Activated CD4-positive, alpha-beta T cell treated with anti-CD3 and anti-CD28 coated beads, Interleukin-2, amount 50 U/mL, for 1 hour (primary cell): ENCODE measurements at regions not wholly inside any gene's neighbourhood (a gene's known extent, or its start where the extent isn't known, plus 50 kb on each side); places are given as distances from the start of the nearest gene placed in this dataset.
"Not testable (repeated sequence)": the region's sequence is repeated elsewhere in the genome, so short reads cannot be mapped to it uniquely, and the experiment has no call there.

Experiments
- DNase-seq: peaks from one replicate; pipeline ENCODE4 v3.0.0-alpha.2; 2020

DNA sequence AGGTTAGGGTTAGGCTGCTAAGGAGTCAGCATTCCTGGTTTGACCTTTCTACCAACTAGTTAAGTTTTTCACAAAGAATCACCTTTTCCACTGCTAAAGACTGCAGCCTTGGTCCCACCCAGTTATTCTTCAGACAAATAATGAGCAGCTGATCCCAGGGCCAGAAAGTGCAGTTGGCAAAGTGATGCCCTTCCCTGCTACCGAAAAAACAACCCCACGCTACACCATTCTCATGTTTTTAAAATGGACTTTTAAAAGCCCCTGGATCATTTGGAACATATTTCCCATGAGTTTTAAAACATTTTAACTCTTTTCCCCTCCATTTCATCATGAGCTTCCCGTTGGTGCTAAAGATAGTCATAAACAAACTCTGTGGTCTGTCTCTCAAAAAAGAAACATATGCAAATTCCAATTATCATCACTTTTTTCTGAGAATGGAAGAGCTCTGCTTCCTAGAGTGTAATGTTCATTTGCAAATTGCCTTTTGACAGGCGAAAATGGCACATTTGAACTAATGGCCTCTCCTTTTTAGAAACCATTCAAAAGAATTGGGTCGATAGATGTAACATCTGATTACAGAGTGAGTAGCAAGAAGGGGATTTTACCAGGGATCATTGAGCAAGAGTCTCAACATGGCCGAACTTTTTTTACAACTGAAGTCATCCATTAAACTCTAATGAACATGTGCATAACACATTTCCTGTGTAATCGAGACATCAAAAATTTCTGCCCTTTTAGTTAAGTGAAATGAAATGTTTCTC is 129.3 kb upstream of the RAP1B start:
- no peak for DNase-seq

DNA sequence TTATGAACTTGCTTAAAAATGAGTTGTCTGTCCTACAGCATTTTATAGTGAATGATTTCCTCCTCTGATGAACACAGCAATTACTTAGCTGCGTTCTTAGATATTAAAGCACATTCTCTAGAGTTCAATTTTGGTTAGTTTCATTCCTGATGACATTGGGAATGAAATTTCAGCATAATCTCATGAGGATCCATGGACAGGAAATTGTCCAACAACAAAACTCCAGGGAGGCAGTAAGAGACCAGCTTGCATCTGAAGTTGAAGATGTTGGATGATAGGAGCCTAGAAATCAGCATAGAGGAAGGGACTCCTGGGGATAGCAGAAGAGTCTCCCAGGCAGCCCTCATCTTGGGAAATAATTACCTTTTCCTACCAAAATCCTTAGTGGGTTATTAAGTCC is 128.7 kb upstream of the RAP1B start:
- no peak for DNase-seq

GRCh38 chr12:68482660-68483059 is 128.0 kb upstream of the RAP1B start:
- DNase-seq, result no peak

GRCh38 chr12:68483592-68484383 is 126.9 kb upstream of the RAP1B start:
- DNase-seq, result no peak

DNA sequence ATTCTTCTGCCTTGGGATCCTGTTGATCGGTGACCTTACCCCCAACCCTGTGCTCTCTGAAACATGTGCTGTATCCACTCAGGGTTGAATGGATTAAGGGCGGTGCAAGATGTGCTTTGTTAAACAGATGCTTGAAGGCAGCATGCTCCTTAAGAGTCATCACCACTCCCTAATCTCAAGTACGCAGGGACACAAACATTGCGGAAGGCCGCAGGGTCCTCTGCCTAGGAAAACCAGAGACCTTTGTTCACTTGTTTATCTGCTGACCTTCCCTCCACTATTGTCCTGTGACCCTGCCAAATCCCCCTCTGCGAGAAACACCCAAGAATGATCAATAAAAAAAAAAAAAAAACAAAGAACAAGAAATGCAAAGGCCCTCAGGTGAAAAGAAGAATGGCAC is 126.1 kb upstream of the RAP1B start:
- DNase-seq, result not testable (repeated sequence)

DNA sequence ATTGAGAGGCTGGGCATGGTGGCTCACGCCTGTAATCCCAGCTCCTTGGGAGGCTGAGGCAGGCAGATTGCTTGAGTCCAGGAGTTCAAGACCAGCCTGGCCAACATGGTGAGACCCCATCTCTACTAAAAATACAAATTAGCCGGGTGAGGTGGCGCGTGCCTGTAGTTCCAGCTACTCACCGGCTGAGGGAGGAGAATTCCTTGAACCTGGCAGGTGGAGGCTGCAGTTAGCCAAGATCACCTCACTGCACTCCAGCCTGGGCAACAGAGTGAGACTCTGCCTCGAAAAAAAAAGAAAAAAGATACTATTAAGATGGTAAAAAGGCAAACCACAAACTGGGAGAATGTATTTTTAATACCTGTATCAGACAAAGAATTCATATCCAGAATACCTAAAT is 124.2 kb upstream of the RAP1B start:
- DNase-seq, result not testable (repeated sequence)

GRCh38 chr12:68487721-68488309 is 122.9 kb upstream of the RAP1B start:
- DNase-seq, result no peak

DNA sequence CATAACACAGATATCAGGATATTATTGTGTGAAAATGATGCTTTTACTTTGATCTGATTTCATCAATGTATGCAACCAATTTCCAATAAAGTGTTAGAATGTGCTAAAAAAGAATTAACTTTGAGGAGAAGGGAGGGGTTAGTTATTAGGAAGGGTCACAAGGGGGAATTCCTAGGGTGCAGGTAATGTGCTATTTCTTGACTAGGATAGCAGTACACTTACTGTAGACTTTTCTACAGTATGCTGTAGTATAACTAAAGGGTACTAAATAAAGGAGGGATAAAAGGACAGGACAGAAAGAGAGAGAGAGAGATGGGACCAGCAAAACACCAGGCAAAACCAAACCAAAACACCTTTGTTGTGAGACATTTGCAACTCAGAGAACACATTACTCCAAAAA is 121.4 kb upstream of the RAP1B start:
- DNase-seq, result no peak

GRCh38 chr12:68490476-68490875 is 120.2 kb upstream of the RAP1B start:
- DNase-seq, result no peak

DNA sequence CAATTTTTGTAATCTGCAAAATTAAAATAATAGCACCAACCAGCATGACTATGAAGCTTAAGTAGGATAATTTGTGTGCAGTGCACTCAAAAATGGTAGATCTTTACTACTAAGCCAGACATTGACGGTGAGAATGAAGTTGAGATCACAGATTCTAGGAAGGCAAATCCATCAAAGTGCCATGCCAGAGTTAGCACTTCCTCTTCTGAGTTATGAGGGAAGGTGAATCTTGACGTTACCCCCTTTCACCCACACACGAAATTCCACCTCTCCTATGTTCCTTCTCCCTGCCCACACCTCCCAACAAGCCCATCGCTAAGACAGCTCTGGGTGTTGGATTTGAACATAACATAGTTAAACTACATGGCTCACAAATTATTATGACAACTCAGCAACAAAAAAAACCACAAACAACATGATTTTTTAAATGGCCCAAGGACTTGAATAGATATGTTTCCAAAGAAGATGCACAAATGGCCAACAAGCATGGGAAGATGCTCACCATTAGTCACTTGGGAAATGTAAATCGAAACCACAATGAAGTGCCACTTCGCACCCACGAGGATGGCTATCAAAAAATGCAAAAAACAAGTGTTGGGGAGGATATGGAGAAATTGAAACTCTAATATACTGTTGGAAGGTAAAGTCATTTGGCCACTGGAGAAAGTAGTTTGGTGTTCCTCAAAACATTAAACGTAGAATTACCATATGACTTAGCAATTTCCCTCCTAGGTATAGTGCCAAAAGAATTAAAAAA is 119.3 kb upstream of the RAP1B start:
- DNase-seq, result no peak

DNA sequence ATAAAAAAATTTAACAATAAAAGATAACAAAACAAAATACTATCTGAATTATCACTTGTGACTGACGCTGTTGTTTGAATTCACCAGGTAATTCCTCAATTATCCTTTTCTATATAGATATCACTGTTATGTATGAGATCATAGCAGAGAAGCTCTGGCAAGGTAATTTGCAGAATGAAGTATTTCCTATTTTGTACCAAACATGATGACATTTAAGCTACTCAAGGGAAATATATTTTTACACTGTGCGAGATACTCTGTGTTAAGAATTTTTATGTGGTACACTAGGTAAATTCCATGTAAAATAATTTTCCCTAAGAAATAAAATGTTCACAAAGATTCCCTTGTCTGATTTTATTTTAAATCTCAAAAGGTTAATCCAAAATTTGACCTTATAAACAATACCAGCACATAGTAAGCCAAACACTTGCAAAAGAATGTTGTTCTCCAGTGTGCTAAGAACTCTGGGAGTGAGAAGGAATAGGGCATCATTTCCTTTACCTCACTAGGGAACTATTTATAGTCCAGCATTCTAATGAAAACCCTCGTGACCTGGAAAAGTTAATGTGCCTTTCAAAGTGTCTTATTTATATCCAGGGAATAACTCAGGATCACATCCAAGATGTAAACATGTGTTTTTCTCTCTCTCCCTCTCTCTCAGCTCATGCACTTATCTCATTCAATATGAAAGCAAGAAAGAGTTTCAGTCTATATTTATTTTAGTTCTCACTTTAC is 115.2 kb upstream of the RAP1B start:
- no peak for DNase-seq

DNA sequence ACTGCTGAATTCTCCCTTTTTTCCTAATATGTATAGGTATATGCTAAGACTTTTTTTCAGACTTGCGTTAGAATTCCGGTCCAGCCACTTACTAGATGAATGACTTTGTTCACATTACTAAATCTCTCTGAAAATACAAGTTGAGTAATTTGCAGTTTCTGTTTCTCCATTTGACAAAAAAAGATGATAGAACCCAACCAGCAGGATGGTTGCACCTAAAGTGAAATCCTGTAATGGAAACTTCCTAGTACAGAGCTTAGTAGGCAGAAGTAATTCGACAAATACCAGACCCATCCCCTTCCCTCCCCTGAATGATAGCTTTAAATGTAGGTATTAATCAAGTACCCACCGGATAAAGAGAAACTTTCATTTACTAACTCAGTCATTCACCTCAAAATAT is 113.6 kb upstream of the RAP1B start:
- no peak for DNase-seq

- DNase-seq, result no peak
Measured at GRCh38 chr12:68497702-68498101, 113.0 kb upstream of the RAP1B start.

DNA sequence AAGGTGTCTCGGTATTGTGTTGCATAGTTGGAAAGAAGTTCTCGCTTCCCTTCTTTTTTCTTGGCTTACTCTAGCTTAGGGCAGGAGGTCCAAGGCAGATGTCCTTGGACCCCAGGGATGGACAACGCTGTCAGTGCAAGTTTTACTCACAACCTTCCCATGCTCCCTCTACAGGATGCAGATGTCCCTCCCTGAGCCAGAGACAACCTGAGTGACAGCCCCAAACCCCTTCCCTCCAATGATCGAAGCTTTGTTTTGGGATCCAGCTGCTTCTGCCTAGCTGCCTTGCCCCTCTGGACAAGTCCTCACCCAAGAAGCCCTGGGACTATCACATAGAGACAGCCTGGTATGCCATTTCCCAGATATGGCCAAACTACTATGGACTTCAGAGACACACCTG is 112.0 kb upstream of the RAP1B start:
- no peak for DNase-seq

- no peak for DNase-seq
Measured at GRCh38 chr12:68499616-68500015, 111.1 kb upstream of the RAP1B start.

GRCh38 chr12:68501226-68501625 is 109.5 kb upstream of the RAP1B start:
- no peak for DNase-seq

- no peak for DNase-seq
Measured at GRCh38 chr12:68505970-68506369, 104.7 kb upstream of the RAP1B start.

- no peak for DNase-seq
Measured at GRCh38 chr12:68506619-68507018, 104.1 kb upstream of the RAP1B start.

- no peak for DNase-seq
Measured at GRCh38 chr12:68507657-68508056, 103.0 kb upstream of the RAP1B start.

- no peak for DNase-seq
Measured at GRCh38 chr12:68508576-68508975, 102.1 kb upstream of the RAP1B start.

- DNase-seq, result no peak
Measured at GRCh38 chr12:68509242-68509641, 101.5 kb upstream of the RAP1B start.

GRCh38 chr12:68510397-68510796 is 100.3 kb upstream of the RAP1B start:
- no peak for DNase-seq
